ENCODE measurements at regions not wholly inside any gene's neighbourhood (a gene's known extent, or its start where the extent isn't known, plus 50 kb on each side); places are given as distances from the start of the nearest gene placed in this dataset.

DNA sequence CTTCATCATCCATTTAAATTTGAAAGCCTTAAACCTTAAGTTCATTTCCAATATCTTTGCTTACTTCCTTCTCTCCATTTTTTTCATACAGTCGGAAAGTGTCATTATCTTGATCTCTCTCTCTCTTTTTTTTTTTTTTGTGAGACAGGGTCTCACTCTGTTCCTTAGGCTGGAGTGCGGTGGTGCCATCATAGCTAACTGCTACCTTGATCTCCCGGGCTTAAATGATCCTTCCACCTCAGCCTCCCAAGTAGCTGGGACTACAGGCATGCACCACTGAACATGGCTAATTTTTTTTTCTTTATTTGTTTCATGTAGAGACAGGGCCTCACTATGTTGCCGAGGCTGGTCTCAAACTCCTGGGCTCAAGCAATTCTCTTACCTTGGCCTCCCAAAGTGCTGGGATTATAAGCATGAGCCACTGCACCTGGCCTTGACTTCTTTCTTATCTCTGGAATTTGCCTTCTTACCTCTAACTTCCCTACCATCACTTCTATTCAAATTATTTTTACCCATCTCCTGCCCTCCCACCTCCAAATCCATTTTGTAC is 222.2 kb downstream of the MYCN start:
- DNase-seq, result no peak

DNA sequence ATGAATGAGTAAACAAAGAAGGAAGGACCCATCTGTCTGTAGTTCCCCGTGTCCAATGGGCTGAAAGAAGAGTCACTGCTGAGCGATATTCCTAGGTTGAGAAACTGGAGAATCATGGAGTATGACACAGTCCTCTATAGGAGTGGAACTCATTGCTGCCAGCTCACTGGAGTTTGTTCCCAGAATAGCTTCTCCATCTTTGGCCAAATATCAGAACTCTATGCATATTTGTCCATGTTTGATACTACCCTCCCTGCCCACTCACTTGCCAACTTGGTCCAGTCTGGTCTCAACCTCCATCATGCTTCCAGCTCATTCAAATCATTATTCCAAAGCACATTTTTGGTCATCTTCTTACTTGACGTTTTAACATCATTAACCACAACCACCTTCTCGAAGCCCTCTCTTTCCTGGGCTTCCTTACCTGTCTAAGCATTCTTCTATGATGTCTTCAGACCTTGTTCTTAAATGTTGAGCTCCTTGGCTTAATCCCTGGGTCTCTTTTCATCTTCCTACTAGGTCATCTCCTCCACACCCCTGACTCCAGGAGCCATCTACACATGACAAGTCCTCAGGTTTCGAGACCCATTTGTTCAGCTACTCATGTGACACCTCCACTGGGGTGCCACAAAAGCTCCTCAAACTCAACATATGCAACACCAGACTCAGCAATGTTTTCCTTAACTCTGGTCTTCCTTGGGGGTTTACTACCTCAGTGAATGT is 221.6 kb downstream of the MYCN start:
- no peak for DNase-seq

DNA sequence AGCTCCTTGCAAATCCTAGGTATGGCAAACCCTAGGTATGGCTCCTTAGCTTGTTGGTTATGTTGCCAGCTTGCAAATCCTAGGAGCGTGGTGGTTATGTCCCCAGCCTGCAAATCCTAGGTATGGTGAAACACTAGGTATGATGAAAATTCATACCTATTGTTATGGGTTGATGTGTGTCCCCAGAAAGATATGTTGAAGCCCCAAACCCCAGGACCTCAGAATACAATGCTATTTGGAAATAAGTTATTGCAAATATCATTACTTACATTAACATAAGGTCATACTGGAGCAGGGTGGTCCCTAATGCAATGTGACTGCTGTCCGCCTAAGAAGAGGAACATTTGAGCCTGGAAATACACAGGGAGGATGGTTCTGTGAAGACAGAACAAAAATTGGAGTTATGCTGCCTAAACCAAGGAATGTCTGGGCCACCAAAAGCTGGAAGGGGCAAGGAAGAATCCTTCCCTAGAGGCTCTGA is 220.8 kb downstream of the MYCN start:
- no peak for DNase-seq

DNA sequence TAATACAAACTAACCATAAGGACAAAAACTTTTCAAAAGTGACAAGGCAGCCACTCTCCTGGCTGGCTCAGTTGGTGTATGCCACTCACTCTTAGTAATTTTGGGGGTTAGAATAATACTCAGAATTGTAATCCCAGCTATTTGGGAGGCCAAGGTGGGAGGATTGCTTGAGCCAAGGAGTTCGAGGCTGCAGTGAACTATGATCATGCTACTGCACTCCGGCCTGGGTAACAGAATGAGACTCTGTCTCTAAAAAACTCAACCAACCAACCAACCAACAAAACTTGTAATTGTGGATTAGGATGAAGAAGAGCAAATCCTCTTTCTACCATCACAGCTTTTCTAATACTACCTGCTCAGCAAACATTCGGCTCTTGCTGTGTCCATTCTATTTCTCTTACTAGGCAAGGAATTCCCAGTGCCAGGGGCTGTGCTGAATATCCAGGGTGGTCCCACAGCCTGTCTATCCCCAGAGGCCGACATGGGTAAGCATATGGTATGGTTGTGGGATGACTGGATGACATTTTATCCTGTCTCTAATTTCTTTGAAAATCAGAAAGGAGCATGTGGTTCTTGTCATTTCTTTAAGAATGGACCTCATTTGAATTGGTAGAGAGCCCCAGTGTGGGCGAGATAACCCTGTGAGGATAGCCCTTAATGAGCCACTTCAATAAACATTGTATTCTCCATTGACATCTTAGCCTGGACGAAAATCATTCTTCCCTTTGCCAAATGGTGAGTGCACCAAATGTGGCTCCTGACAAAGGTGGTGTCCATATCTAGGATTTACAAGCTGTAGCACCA is 220.1 kb downstream of the MYCN start:
- no peak for DNase-seq

DNA sequence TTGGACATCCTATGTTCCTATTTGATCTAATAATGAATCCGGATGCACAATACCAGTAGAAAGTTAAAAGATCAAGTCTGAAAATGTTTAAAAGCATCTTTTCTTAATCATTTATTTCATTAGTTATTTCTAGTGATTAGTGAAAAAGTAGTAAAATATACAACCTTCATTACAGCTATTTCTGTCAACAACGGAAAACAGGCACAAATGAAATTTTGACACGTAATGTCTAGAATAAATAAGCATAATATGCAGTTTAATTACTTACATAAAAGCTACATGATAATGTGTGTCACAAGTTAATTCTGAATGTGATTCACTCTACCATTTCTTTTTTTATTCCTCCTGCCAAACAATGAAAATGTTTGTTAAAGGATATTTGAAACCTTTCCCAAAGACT is 216.1 kb downstream of the MYCN start:
- DNase-seq, result no peak

DNA sequence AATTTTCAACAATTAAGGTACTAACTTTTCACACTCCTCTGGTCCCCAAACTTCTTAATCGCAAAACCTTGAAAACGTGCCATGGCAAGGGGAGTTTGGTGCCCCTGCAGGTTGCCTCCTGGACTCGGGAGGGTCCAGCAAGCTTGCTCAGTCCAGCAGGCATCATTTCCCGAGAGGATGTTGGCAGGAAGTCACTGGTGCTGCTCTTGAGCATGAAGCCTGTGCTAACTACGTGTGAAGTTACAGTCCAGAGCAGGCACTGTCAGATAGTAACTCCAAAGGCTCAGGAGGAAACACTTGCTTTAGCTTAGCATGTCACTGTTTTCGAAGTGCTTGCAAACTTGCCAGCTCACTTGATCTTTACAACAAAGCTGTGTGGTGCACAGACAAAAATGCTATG is 215.4 kb downstream of the MYCN start:
- no peak for DNase-seq

DNA sequence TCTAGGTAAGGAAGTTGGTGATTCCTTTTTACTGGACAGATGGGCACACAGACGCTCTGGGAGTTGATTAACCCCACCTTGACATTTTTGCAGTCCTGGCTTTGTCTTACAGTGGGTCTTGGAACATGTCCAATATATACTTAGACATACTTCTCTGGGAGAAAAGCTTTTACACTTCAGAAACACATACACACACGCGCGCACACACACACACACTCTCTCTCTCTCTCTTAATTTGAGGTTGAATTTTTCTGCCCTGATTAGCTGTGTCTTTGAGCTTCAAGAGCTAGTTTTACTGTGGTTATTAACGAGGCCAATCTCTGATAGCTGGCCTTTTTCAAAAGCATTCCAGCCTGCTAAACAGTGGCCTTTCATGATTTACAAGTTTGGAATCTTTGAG is 215.0 kb downstream of the MYCN start:
- DNase-seq, result no peak

DNA sequence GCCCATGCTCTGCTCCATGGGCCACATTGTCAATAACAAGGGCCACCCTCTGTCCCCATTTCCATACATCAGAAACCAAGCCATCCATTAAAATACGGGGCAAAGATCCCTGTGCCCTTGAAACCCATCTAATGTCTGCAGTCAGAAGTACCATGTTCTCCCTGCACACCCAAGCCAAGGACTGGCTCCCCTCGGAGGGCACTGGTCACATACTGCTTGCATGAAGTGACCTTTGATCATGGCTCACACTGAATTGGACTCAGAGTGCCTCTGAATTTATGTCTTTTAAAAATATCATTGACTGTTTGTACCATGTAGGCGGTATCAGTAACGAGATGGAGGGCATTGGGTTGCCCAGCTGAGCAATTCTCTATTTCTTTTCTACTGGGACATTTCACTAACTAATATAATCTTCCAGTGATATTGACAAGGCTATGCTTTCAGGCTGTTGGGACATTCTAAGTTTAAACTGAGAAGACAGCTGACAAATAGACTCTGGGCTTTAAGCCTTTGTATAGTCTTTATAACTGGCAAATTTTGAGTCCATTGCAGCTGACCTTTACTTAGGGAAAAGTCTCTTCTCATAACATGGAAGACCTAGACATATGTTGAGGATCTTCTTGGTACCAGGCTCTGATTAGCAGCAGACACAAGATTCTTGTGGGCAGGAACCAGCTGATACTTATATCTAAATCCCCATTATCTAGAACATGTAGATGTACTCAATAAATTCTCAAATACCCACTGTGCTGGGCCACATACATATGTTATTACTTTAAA is 214.3 kb downstream of the MYCN start:
- DNase-seq, result no peak

DNA sequence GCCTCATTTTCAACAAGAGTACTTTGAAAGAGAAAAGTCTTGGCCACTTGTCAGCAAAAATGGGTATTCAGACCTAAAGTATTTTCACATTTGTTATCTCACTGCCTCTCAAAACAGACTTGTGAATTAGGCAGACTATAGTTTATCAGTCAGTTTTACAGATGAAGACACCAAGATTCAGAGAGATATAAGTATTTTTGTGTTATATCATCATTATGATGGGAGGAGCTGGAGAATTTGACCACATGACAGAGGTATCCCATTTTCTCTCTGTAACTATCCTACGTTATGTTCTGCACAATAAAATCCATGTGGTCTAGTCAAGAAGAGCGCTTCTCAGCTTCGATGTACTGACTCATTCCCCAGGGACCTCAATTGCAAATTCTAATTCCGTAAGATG is 213.7 kb downstream of the MYCN start:
- no peak for DNase-seq

DNA sequence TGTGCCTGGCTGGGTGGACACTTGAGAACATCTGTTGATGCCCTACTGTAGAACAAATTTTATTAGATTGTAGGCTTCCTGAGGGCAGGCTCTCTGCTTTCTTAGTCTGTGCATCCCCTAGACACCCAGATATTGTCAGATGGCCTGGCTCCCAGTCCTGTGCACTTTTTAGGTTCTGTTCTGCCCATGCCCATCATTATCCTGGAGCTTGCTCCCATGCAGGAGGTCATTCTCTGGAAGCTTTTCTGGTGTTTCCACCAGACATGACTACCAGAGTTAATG is 213.3 kb downstream of the MYCN start:
- no peak for DNase-seq

DNA sequence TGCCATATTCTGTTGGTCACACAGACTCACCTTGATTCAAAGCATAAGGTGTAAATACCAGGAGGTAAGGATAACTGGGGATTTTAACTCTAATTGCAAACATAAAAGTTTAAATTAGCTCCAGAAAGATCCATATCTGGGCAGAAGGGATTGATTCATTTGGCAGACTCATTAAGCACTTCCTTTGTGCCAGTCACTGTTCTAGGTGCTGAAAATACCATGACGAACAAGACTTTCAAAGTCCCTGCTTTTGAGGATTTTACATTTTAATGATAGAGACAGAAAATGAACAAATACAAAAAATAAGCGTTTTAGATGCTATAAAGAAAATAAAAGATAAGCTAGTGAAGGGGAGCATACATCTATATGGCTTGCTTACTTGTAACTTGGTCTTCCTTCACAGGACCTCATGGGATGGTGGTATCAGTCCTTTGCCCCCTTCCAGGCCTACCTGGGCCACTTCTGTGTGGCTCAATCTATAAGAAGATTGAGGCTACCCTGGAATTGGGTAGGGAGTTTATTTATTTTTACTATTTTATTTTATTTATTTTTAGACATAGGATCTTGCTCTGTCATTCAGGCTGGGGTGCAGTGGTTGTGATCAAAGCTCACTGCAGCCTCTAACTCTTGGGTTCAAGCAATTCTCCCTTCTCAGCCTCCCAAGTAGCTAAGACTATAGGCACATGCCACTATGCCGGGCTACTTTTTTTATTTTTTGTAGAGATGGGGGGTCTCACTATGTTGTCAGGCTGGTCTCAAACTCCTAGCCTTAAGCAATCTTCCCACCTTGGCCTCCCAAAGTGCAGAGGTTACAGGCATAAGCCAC is 212.8 kb downstream of the MYCN start:
- no peak for DNase-seq

DNA sequence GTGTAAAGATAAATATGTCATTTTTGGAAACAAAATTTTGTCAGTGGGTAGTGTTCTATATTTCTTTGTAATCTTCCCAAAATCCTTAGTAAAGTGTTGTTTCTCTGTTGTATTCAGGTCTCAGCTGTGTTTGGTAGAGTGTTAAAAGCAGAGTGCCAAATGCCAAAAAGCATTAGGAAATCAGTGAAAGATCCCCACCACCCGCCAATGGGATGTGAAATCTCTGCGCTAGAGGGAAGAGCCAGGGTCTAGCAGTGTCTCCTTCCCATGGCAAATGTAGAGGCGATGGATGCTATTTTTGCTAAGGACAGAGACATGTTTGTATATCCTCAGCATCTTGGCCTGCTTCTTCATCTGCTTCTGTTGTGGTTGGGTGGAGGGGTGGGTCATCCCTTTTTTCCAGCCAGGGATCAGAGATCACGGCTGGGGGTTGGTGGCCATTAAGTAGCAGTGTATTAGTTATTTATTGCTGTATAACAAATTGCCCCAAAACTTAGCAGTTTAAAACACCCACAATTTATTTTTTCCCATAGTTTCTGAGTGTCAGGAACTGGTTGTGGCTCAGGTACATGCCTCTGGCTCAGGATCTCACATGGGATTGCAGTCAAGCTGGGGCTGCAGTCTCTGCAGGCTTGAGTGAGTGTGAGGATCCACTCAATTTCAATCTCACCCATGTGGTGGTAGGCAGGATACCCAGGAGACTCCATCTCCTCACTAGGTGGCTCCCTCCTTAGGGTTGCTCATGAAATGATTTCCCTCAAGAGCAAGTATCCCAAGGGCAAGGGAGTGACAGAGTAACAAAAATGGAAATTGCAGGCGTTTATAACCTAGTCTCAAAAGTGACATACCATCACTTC is 211.9 kb downstream of the MYCN start:
- DNase-seq, result no peak

DNA sequence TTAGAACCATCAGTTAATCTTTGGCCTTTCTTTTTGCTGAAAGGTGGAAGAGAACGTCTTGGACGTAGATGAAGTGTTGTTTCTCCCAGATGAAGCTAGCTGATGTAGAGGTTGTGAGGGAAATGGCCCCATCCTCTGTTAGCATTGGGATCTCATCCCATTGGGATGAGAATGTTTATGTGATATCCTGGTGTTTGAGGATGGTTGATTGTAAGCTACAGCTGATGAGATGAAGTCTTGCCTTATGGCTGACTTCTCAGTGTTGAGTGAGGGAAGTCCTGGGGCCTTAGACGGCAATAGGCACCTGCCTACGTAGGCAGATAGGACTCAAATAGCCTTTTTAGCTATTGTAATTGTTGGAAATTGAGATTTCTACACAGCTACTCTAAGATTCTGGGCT is 211.3 kb downstream of the MYCN start:
- no peak for DNase-seq

DNA sequence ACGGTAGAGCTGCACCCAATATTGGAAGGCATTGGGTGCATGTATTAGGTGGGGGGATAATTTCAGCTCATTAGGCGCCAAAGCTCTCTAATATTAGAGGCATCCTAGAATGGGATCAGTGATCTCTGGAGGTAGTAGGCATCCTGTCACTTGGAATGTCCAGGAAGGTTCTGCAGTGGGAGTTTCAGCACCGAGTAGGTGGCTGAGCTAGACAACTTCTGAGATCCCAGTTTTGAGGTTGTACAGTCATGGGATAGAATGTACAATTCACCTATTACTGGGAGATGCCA is 210.9 kb downstream of the MYCN start:
- no peak for DNase-seq

DNA sequence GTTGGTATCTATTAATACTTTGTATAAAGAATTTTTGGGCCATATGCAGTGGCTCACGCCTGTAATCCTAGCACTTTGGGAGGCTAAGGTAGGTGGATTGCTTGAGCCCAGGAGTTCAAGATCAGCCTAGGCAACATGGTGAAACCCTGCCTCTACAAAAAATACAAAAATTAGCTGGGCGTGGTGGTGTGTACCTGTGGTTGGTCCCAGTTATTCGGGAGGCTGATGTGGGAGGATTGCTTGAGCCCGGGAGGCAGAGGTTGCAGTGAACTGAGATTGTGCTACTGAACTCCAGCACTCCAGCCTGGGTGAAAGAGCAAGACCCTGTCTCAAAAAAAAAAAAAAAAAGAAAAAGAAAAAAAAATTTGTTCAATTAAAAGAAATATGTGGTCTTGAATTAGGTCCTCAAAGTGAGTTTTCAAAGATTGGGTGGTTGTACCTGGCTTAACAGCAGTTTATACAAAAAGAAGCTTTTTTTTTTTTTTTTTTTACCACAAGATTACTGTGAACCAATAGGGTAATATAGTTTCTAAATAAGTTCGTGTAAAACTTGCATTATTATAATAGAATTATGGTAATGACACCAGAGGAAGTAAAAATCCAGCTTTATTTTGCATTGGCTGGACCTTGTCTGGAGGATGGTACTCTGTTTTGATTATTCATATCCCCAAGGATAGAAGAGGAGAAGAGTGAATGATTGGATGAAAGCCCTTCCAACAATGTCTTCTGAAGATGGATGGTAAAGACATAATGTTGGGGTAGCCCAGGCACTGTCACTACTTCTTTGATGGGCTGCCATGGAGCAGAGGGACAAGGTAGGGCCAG is 210.3 kb downstream of the MYCN start:
- no peak for DNase-seq

DNA sequence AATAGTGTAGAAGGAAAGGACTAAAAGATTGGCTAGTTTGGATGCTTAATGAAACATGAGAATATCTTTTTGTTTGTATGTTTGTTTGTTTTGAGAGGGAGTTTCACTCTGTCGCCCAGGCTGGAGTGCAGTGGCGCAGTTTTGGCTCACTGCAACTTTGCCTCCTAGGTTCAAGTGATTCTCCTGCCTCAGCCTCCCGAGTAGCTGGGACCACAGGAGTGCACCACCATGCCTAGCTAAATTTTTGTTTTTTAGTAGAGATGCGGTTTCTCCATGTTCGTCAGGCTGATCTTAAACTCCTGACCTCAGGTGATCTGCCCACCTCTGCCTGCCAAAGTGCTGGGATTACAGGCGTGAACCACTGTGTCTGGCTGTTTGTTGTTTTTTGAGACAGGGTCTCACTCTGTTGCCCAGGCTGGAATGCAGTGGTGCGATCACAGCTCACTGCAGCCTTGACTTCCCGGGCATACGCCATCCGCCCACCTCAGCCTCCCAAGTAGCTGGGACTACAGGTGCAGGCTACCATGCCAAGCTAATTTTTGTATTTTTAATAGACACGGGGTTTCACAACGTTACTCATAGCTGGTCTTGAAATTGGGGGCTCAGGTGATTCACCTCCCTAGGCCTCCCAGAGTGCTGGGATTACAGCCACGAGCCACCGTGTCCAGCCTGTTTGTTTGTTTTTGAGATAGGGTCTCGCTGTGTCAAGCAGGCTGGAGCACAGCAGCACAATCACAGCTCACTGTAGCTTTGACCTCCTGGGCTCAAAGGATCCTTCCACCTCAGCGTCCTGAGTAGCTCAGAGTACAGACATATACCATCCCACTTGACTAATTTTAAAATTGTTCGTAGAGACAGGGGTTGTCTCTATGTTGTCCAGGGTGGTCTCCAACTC is 209.2 kb downstream of the MYCN start:
- no peak for DNase-seq

DNA sequence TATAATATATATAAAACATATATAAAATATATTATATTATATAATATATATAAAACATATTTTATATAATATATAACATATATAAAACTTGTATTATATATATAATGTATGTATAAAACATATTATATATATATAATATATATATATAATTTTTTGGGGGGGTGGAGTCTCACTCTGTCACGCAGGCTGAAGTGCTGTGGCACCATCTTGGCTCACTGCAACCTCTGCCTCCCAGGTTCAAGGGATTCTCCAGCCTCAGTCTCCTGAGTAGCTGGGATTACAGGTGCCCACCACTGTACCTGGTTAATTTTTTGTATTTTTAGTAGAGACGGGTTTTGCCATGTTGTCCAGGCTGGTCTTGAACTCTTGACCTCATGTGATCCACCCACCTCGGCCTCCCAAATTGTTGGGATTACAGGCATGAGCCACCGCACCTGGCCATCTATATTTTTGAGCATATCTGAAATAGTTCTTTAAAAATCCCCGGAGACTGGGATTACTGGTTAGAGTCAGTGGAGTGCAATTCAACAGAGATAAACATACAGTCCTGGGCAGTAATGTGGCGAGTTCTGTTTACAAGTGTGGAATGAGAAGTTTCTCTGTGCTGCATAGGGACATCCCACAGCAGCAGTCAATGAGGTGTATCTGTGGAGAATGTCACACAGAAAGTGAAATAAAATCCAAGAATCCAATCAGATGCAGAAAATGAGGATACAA is 208.4 kb downstream of the MYCN start:
- no peak for DNase-seq

DNA sequence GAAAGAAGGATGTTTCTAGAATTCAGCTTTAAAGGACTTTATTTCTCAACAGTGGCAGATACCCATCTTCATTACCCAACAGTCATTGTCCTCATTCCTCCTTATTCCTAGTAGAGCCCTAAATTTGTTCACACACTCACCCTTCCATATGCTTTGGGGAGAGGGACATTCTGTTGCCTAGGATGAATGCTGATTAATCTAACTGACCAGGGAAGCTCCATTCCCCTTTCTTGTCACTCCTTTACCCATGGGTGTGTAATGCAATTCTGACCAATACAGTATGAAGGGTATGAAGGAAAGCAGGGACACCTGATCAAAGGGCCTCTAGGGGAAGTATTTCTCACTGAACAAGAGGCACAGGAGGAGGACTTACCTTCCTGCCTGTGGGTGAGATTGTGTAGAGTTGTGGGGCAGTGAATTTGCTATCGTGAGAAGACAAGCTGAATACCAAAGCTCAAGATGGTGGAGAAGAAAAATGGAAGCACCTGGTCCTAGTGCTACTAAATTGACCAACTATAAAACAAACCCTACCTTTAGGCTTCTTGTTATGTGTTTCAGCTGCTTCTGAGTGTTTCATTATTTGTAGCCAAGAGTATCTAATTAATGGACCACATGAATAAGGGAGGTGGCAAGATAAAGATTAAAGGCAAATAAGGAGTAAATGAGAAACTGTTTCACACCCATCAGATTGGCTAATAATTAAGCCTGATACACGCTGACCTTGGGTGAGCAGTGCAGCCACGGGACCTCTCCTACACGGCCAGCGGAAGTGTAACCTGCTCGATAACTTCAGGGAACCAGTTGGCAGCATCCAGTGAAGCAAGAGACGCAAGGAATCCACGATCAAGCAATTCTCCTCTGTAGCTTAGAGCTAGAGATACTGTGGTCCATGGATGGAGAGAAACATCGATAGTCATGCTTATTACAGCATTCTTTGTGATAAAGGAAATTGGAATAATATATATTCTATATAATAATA is 202.3 kb downstream of the MYCN start:
- DNase-seq, result peak; percentile 30
